Stimulated activated CD4-positive, alpha-beta T cell treated with anti-CD3 and anti-CD28 coated beads, Interleukin-2, amount 100 ng/mL, for 24 hours (primary cell): ENCODE measurements at regions not wholly inside any gene's neighbourhood (a gene's known extent, or its start where the extent isn't known, plus 50 kb on each side); places are given as distances from the start of the nearest gene placed in this dataset.

Source experiments
- DNase-seq, 2 donors: peaks; one replicate each; pipeline ENCODE4 v3.0.0-alpha.2; 2020

- DNase-seq: no peak
Observed at GRCh38 chr2:136235546-136235945, 117.6 kb upstream of the CXCR4 start.

GRCh38 chr2:136234261-136234660, 116.3 kb upstream of the CXCR4 start:
- DNase-seq: no peak

GRCh38 chr2:136233298-136233697, 115.3 kb upstream of the CXCR4 start:
- DNase-seq: no peak

GRCh38 chr2:136232456-136233172, 114.7 kb upstream of the CXCR4 start:
- no peak for DNase-seq

- no peak for DNase-seq
Observed at GRCh38 chr2:136230464-136230863, 112.5 kb upstream of the CXCR4 start.

GRCh38 chr2:136226903-136227302, 109.0 kb upstream of the CXCR4 start:
- no peak for DNase-seq

- DNase-seq: no peak
Observed at GRCh38 chr2:136225950-136226835, 108.2 kb upstream of the CXCR4 start.

- no peak for DNase-seq
Observed at GRCh38 chr2:136223274-136223673, 105.3 kb upstream of the CXCR4 start.

- DNase-seq: no peak
Observed at GRCh38 chr2:136222862-136223261, 104.9 kb upstream of the CXCR4 start.

- DNase-seq: no peak
Observed at GRCh38 chr2:136221026-136221425, 103.1 kb upstream of the CXCR4 start.

GRCh38 chr2:136219963-136220362, 102.0 kb upstream of the CXCR4 start:
- DNase-seq: no peak

- no peak for DNase-seq
Observed at GRCh38 chr2:136219341-136219740, 101.4 kb upstream of the CXCR4 start.

GRCh38 chr2:136217996-136218395, 100.0 kb upstream of the CXCR4 start:
- no peak for DNase-seq

GRCh38 chr2:136215908-136216472, 98.0 kb upstream of the CXCR4 start:
- no peak for DNase-seq

- DNase-seq: no peak
Observed at GRCh38 chr2:136215449-136215848, 97.5 kb upstream of the CXCR4 start.

GRCh38 chr2:136214307-136215200, 96.6 kb upstream of the CXCR4 start:
- DNase-seq: no peak

- no peak for DNase-seq
Observed at GRCh38 chr2:136213836-136214235, 95.9 kb upstream of the CXCR4 start.

- DNase-seq: no peak
Observed at GRCh38 chr2:136212426-136213378, 94.8 kb upstream of the CXCR4 start.

GRCh38 chr2:136211701-136212100, 93.8 kb upstream of the CXCR4 start:
- no peak for DNase-seq

GRCh38 chr2:136210822-136211221, 92.9 kb upstream of the CXCR4 start:
- no peak for DNase-seq

GRCh38 chr2:136210455-136210805, 92.5 kb upstream of the CXCR4 start:
- no peak for DNase-seq
